ENCODE measurements at regions not wholly inside any gene's neighbourhood (a gene's known extent, or its start where the extent isn't known, plus 50 kb on each side); places are given as distances from the start of the nearest gene placed in this dataset.

DNA sequence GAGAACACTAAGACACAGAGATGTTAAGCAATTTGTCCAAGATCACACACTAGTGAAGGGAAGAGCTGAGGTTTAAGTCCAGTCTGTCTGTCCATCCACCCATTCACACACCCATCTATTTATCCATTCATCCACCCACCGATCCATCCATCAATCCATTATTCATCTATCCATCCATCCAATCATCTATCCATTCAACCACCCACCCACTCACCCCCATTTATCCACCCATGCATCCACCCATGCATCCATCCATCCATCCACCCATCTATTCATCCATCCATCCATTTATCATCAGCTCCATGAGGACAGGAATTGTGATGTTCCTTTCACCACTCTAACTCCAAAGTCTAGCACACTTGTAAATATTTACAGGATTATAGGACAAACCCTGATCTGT is 242.3 kb upstream of the PMEPA1 start:
- Histone ChIP-seq H3K36me3 (no peaks in the 10 kb centered on the region), H3K9me3 (no peaks in the 10 kb centered on the region), H3K4me1 (peaks cover 0 to 6% (median 0%) of the 10 kb centered on the region in 9 donors), H3K27ac (no peak overlapping the region), H3K27me3 (peaks cover 0 to 4% (median 0%) of the 10 kb centered on the region in 7 donors), H3K4me3 (no peak overlapping the region)
- intact Hi-C loops (cut with DNase I), result no loop called here
- TF ChIP-seq, protein P1, sequence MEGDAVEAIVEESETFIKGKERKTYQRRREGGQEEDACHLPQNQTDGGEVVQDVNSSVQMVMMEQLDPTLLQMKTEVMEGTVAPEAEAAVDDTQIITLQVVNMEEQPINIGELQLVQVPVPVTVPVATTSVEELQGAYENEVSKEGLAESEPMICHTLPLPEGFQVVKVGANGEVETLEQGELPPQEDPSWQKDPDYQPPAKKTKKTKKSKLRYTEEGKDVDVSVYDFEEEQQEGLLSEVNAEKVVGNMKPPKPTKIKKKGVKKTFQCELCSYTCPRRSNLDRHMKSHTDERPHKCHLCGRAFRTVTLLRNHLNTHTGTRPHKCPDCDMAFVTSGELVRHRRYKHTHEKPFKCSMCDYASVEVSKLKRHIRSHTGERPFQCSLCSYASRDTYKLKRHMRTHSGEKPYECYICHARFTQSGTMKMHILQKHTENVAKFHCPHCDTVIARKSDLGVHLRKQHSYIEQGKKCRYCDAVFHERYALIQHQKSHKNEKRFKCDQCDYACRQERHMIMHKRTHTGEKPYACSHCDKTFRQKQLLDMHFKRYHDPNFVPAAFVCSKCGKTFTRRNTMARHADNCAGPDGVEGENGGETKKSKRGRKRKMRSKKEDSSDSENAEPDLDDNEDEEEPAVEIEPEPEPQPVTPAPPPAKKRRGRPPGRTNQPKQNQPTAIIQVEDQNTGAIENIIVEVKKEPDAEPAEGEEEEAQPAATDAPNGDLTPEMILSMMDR (IDR thresholded peaks at IDR 0.05), result no peak
- DNase-seq (no peak), ATAC-seq (no peak)
- WGBS, 2 donors, result 96 to 98% methylated on average over 1 of the region's 1 CpG

DNA sequence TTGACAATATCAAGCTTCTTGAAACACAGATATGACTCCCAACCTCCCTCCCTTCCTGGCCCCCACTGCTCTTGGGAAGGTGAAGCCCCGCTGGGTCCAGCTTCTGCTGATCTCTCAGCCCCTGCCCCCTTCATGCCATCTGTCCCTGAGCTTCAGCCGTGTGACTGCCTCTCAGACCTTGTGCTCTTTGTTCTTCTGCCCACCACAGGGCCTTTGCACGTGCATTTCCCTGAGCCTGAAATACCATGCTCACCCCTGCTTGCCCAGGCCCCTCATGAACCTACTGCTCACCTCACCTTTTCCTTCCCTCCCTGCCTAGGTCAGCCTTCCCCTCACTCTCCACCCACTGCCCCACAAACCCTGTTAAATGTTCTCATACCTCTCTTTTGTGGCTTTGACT is 241.7 kb upstream of the PMEPA1 start:
- H3K27ac ChIP-seq, result no peak overlapping the region
- WGBS, 2 donors, result 88 to 95% methylated on average over 3 of the region's 3 CpGs
- H3K4me1 ChIP-seq, result peaks cover 0 to 6% (median 0%) of the 10 kb centered on the region in 9 donors
- H3K36me3 ChIP-seq, result no peaks in the 10 kb centered on the region
- H3K4me3 ChIP-seq, result no peak overlapping the region
- no peaks in the 10 kb centered on the region for H3K9me3 ChIP-seq
- intact Hi-C loops (cut with DNase I), result no loop called here
- peaks cover 0 to 4% (median 0%) of the 10 kb centered on the region in 7 donors for H3K27me3 ChIP-seq
- ATAC-seq (no peak), DNase-seq (no peak)
- TF ChIP-seq, protein P1 (IDR thresholded peaks at IDR 0.05), result no peak

- ATAC-seq (no peak), DNase-seq (no peak)
- Histone ChIP-seq H3K27me3 (peaks cover 0 to 4% (median 0%) of the 10 kb centered on the region in 7 donors), H3K4me1 (peaks cover 0 to 6% (median 0%) of the 10 kb centered on the region in 9 donors), H3K36me3 (no peaks in the 10 kb centered on the region), H3K4me3 (no peak overlapping the region), H3K27ac (no peak overlapping the region), H3K9me3 (no peaks in the 10 kb centered on the region)
- 79 to 83% methylated on average over 14 of the region's 14 CpGs for WGBS, 2 donors
- TF ChIP-seq, protein P1 (IDR thresholded peaks at IDR 0.05), result no peak
- intact Hi-C loops (cut with DNase I), result no loop called here
These were observed 241.1 kb upstream of the PMEPA1 start for GRCh38 chr20:57950764-57951485.

- intact Hi-C loops (cut with DNase I), result no loop called here
- Histone ChIP-seq H3K9me3 (no peaks in the 10 kb centered on the region), H3K27ac (peak overlapping the region in 3 of 10 donors; percentile 22 to 44 (median 39)), H3K4me1 (peaks cover 0 to 6% (median 0%) of the 10 kb centered on the region in 9 donors), H3K36me3 (no peaks in the 10 kb centered on the region), H3K4me3 (no peak overlapping the region), H3K27me3 (peaks cover 0 to 4% (median 0%) of the 10 kb centered on the region in 7 donors)
- TF ChIP-seq, protein P1 (IDR thresholded peaks at IDR 0.05), result no peak
- no peak for DNase-seq
- ATAC-seq, result peak in 2 of 8 donors; percentile 28 to 41
- WGBS, 2 donors, result 76 to 82% methylated on average over 9 of the region's 9 CpGs
These were observed 238.6 kb upstream of the PMEPA1 start for GRCh38 chr20:57948180-57948955.

Data from heart right ventricle (tissue), 16 donors.